WTC11 (cell line): ENCODE measurements at regions not wholly inside any gene's neighbourhood (a gene's known extent, or its start where the extent isn't known, plus 50 kb on each side); places are given as distances from the start of the nearest gene placed in this dataset.

Experiments
- CREM ChIP-seq: sonication (generic); formaldehyde crosslinking; IDR thresholded peaks from 2 replicates; pipeline ENCODE4 v1.8.1; 2022; ENCODE audit warnings: mild to moderate bottlenecking, missing genetic modification reagents, moderate library complexity
- SMAD3 ChIP-seq: sonication (generic); formaldehyde crosslinking; IDR thresholded peaks from 2 replicates; pipeline ENCODE4 v1.8.0; 2022; ENCODE audit warnings: missing genetic modification reagents, mild to moderate bottlenecking, borderline replicate concordance
- SP1 ChIP-seq: sonication (generic); formaldehyde crosslinking; conservative IDR thresholded peaks from 2 replicates; pipeline ENCODE4 v1.8.1; 2022; ENCODE audit warnings: missing genetic modification reagents
- TEAD1 ChIP-seq: sonication (generic); formaldehyde crosslinking; IDR thresholded peaks from 2 replicates; pipeline ENCODE4 v1.8.0; 2022; ENCODE audit warnings: mild to moderate bottlenecking, missing genetic modification reagents
- TP53 ChIP-seq: sonication (generic); formaldehyde crosslinking; IDR thresholded peaks from 2 replicates; pipeline ENCODE4 v1.8.1; 2023; ENCODE audit warnings: mild to moderate bottlenecking, missing genetic modification reagents
- ZNF416 ChIP-seq: fragments of 250-450 bp; sonication (Bioruptor Pico); IDR thresholded peaks from 2 replicates; pipeline ENCODE4 v1.9.0; 2021; ENCODE audit warnings: mild to moderate bottlenecking, inconsistent platforms
- TF ChIP-seq, protein P1 (sequence below): fragments of 200-600 bp; IDR thresholded peaks from 2 replicates; pipeline ENCODE4 v1.8.0; 2022; ENCODE audit warnings: antibody characterized with exemption
- TF ChIP-seq, protein P2 (sequence below): sonication (generic); formaldehyde crosslinking; IDR thresholded peaks from 2 replicates; pipeline ENCODE4 v1.8.0; 2022; ENCODE audit warnings: mild to moderate bottlenecking, missing genetic modification reagents
- TF ChIP-seq, protein P3 (sequence below): sonication (generic); formaldehyde crosslinking; IDR thresholded peaks from 2 replicates; pipeline ENCODE4 v1.8.1; 2023; ENCODE audit warnings: mild to moderate bottlenecking, missing genetic modification reagents, moderate library complexity

DNA sequence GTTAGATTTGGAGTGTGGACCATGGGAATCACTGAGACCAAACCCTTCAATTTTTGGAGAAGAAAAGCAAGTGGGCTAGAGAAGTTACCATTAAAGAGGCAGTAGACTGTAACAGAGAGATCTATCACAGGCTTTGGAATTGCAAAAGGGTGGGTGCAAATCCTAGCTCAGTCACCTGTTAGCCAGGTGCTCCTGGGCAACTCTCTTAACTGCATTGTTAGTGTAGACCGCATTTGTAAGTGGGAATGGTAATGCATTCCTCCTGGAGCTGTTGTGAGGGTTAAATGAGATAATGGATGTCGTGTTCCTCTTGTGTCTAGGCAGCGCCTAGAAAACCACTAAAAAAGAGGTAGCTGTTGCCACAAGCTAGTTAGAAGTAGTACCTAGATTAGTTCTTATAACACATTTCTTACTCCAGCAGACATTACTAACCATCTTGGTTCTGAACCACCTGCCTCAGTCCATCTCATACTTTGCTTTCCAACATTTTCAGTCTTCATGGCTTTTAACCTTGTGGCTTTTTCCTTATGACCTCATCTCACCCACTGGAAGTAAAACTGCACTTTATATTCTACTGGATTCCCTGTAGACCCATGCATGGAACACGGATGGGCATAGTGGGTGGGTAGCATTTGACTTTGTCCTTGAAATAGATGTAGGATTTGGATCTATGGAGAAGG, 153.0 kb downstream of the HIPK3 start:
- TF ChIP-seq TEAD1 (CRISPR knock-in tag) (no peak), SMAD3 (CRISPR knock-in tag) (no peak), ZNF416 (no peak), SP1 (CRISPR knock-in tag) (no peak), CREM (no peak), TP53 (no peak)
- TF ChIP-seq, protein P1, sequence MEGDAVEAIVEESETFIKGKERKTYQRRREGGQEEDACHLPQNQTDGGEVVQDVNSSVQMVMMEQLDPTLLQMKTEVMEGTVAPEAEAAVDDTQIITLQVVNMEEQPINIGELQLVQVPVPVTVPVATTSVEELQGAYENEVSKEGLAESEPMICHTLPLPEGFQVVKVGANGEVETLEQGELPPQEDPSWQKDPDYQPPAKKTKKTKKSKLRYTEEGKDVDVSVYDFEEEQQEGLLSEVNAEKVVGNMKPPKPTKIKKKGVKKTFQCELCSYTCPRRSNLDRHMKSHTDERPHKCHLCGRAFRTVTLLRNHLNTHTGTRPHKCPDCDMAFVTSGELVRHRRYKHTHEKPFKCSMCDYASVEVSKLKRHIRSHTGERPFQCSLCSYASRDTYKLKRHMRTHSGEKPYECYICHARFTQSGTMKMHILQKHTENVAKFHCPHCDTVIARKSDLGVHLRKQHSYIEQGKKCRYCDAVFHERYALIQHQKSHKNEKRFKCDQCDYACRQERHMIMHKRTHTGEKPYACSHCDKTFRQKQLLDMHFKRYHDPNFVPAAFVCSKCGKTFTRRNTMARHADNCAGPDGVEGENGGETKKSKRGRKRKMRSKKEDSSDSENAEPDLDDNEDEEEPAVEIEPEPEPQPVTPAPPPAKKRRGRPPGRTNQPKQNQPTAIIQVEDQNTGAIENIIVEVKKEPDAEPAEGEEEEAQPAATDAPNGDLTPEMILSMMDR, result no peak
- TF ChIP-seq, protein P2, sequence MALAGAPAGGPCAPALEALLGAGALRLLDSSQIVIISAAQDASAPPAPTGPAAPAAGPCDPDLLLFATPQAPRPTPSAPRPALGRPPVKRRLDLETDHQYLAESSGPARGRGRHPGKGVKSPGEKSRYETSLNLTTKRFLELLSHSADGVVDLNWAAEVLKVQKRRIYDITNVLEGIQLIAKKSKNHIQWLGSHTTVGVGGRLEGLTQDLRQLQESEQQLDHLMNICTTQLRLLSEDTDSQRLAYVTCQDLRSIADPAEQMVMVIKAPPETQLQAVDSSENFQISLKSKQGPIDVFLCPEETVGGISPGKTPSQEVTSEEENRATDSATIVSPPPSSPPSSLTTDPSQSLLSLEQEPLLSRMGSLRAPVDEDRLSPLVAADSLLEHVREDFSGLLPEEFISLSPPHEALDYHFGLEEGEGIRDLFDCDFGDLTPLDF (CRISPR knock-in tag), result no peak
- TF ChIP-seq, protein P3, sequence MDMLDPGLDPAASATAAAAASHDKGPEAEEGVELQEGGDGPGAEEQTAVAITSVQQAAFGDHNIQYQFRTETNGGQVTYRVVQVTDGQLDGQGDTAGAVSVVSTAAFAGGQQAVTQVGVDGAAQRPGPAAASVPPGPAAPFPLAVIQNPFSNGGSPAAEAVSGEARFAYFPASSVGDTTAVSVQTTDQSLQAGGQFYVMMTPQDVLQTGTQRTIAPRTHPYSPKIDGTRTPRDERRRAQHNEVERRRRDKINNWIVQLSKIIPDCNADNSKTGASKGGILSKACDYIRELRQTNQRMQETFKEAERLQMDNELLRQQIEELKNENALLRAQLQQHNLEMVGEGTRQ, result no peak
